BJ (cell line): ENCODE measurements at regions not wholly inside any gene's neighbourhood (a gene's known extent, or its start where the extent isn't known, plus 50 kb on each side); places are given as distances from the start of the nearest gene placed in this dataset.

Source experiments
- CTCF ChIA-PET: fragments of 350-600 bp; formaldehyde crosslinking; extraction: SDS; loops from one replicate; lab custom pipeline; 2021; ENCODE audit warnings: antibody characterized with exemption, inconsistent platforms; lab: Yijun Ruan, JAX
- POLR2A ChIA-PET: fragments of 300-600 bp; sonication (Branson Sonifier 250); formaldehyde crosslinking; extraction: SDS; loops from one replicate; lab custom pipeline; 2021; ENCODE audit warnings: antibody characterized with exemption; lab: Charles Lee
- DNase-seq: peaks from one replicate; pipeline ENCODE4 v3.0.0-alpha.2; 2011; ENCODE audit warnings: low read depth
- H3K27me3 ChIP-seq: 2 replicates; pipeline ENCODE4 v1.6.0; 2011; ENCODE audit warnings: low read length; ENCODE audit not compliant: control insufficient read depth, insufficient read depth
- H3K36me3 ChIP-seq: 2 replicates; pipeline ENCODE4 v1.5.1; 2011; ENCODE audit warnings: low read length; ENCODE audit not compliant: control insufficient read depth, insufficient read depth
- H3K4me3 ChIP-seq: 2 replicates; pipeline ENCODE4 v1.5.1; 2011; ENCODE audit warnings: low read depth, mild to moderate bottlenecking, control low read depth, low read length
- CTCF ChIP-seq: IDR thresholded peaks from 2 replicates; pipeline ENCODE4 v1.5.1; 2011; ENCODE audit warnings: low read depth, mild to moderate bottlenecking, control low read depth, inconsistent platforms, low read length, moderate library complexity; ENCODE audit not compliant: insufficient read depth

- POLR2A ChIA-PET = no interaction called here
- no peaks in the 10 kb centered on the region for H3K27me3 ChIP-seq
- H3K36me3 ChIP-seq = no peaks in the 10 kb centered on the region
- H3K4me3 ChIP-seq = no peak overlapping the region
- CTCF ChIA-PET = no interaction called here
- no peak for TF ChIP-seq CTCF
- no peak for DNase-seq
Measured at GRCh38 chr10:128675405-128675804, 549.2 kb upstream of the MKI67 start.

- TF ChIP-seq CTCF = no peak
- CTCF ChIA-PET = no interaction called here
Measured at GRCh38 chr10:128680116-128680515, 553.9 kb upstream of the MKI67 start.

GRCh38 chr10:128684215-128684614 lies 558.0 kb upstream of the MKI67 start:
- no peak for TF ChIP-seq CTCF
- H3K36me3 ChIP-seq = no peaks in the 10 kb centered on the region

More at GRCh38 chr10:128680116-128680515, 553.9 kb upstream of the MKI67 start:
- no peak overlapping the region for H3K4me3 ChIP-seq
- POLR2A ChIA-PET = no interaction called here
- no peaks in the 10 kb centered on the region for H3K27me3 ChIP-seq
- DNase-seq = no peak
- H3K36me3 ChIP-seq = no peaks in the 10 kb centered on the region

GRCh38 chr10:128686630-128687278 lies 560.5 kb upstream of the MKI67 start:
- DNase-seq = no peak
- Histone ChIP-seq H3K36me3 (no peaks in the 10 kb centered on the region), H3K27me3 (no peaks in the 10 kb centered on the region), H3K4me3 (no peak overlapping the region)
- TF ChIP-seq CTCF = no peak
- POLR2A ChIA-PET = no interaction called here
- CTCF ChIA-PET = no interaction called here

More at GRCh38 chr10:128684215-128684614, 558.0 kb upstream of the MKI67 start:
- H3K4me3 ChIP-seq = no peak overlapping the region
- no peaks in the 10 kb centered on the region for H3K27me3 ChIP-seq
- CTCF ChIA-PET = interaction anchor here (0.5 kb wide), 1 partner anchor 72 kb away, joined by 3 read pairs; no protein-coding TSS in a partner anchor
- POLR2A ChIA-PET = no interaction called here
- DNase-seq = no peak

- DNase-seq = no peak
- ChIA-PET POLR2A (no interaction called here), CTCF (no interaction called here)
- H3K27me3 ChIP-seq = no peaks in the 10 kb centered on the region
- TF ChIP-seq CTCF = no peak
- H3K4me3 ChIP-seq = no peak overlapping the region
- H3K36me3 ChIP-seq = no peaks in the 10 kb centered on the region
Measured at GRCh38 chr10:128687408-128687807, 561.2 kb upstream of the MKI67 start.
